H1 (cell line): ENCODE measurements at regions not wholly inside any gene's neighbourhood (a gene's known extent, or its start where the extent isn't known, plus 50 kb on each side); places are given as distances from the start of the nearest gene placed in this dataset.

Source experiments
- CTCF ChIA-PET: fragments of 300-600 bp; sonication (Branson Sonifier 250); formaldehyde crosslinking; loops from one replicate; lab custom pipeline; 2021; ENCODE audit not compliant: partially characterized antibody; lab: Charles Lee
- POLR2A ChIA-PET: fragments of 300-600 bp; sonication (Branson Sonifier 250); formaldehyde crosslinking; loops from one replicate; lab custom pipeline; 2021; ENCODE audit warnings: inconsistent platforms; ENCODE audit not compliant: partially characterized antibody; lab: Charles Lee
- DNase-seq, 2 experiments: peaks; one replicate each; pipeline versions ENCODE4 v3.0.0 to v3.0.0-alpha.2; 2010 to 2022; ENCODE audit warnings: low spot score in 2 of 2, low read depth in 1 of 2, mixed read lengths in 1 of 2
- FAIRE-seq: peaks from 2 replicates; lab custom pipeline; 2011; peaks lifted over from hg19 to GRCh38; lab: Jason Lieb, UNC
- H2AFZ ChIP-seq: 2 replicates; pipeline ENCODE4 v1.8.1; 2012; ENCODE audit warnings: low read length, inconsistent platforms
- H2AK5ac ChIP-seq: 2 replicates; pipeline ENCODE4 v1.6.1; 2013; ENCODE audit warnings: low read depth, low read length
- H2BK120ac ChIP-seq: replicated peaks from 2 replicates; pipeline ENCODE3; 2013; ENCODE audit warnings: low read depth, low read length, inconsistent platforms
- H2BK12ac ChIP-seq: 2 replicates; pipeline ENCODE4 v1.6.1; 2013; ENCODE audit warnings: low read depth, low read length
- H2BK15ac ChIP-seq: 2 replicates; pipeline ENCODE4 v1.6.1; 2013; ENCODE audit warnings: low read length
- H2BK20ac ChIP-seq: 2 replicates; pipeline ENCODE4 v1.6.1; 2013; ENCODE audit warnings: low read length
- H2BK5ac ChIP-seq: 2 replicates; pipeline ENCODE4 v1.6.1; 2013; ENCODE audit warnings: low read depth, low read length
- H3K14ac ChIP-seq: 2 replicates; pipeline ENCODE4 v1.6.1; 2013; ENCODE audit warnings: inconsistent platforms; ENCODE audit not compliant: insufficient read length
- H3K18ac ChIP-seq: 2 replicates; pipeline ENCODE4 v1.6.1; 2013; ENCODE audit warnings: low read length; ENCODE audit errors: extremely low read depth
- H3K23ac ChIP-seq: 2 replicates; pipeline ENCODE4 v1.6.1; 2013; ENCODE audit warnings: inconsistent platforms; ENCODE audit not compliant: insufficient read length
- H3K23me2 ChIP-seq: 2 replicates; pipeline ENCODE4 v1.6.1; 2013; ENCODE audit warnings: low read depth, low read length
- H3K27ac ChIP-seq: 2 replicates; pipeline ENCODE4 v1.6.1; 2011; ENCODE audit warnings: low read depth, low read length, inconsistent platforms
- H3K27me3 ChIP-seq, 4 experiments: replicated peaks in 1 of 4; 1 replicate in 1 of 4; 2 replicates in 3 of 4; pipeline versions ENCODE4 v1.6.1 to v1.8.1; 2011 to 2013; ENCODE audit warnings: low read length in 3 of 4, mild to moderate bottlenecking in 3 of 4, inconsistent platforms in 2 of 4, mixed read lengths in 2 of 4, moderate library complexity in 1 of 4; ENCODE audit not compliant: control insufficient read depth in 3 of 4, insufficient read depth in 3 of 4; ENCODE audit errors: extremely low read depth in 1 of 4
- H3K36me3 ChIP-seq, 4 experiments: 2 replicates each; pipeline versions ENCODE4 v1.6.1 to v1.8.1; 2011 to 2013; ENCODE audit warnings: mild to moderate bottlenecking in 4 of 4, low read length in 3 of 4, moderate library complexity in 2 of 4, control low read depth in 1 of 4, inconsistent platforms in 1 of 4; ENCODE audit not compliant: insufficient read depth in 4 of 4, control insufficient read depth in 2 of 4
- H3K4ac ChIP-seq: replicated peaks from 2 replicates; pipeline ENCODE3; 2013; ENCODE audit warnings: low read length, low read depth, mixed read lengths, inconsistent platforms; ENCODE audit not compliant: insufficient read length
- H3K4me1 ChIP-seq, 4 experiments: replicated peaks in 1 of 4; 1 replicate in 1 of 4; 2 replicates in 3 of 4; pipeline versions ENCODE4 v1.6.1 to v1.8.1; 2011 to 2013; ENCODE audit warnings: low read length in 3 of 4, inconsistent platforms in 2 of 4, mixed read lengths in 1 of 4; ENCODE audit not compliant: insufficient read depth in 4 of 4, control insufficient read depth in 3 of 4
- H3K4me2 ChIP-seq, 2 experiments: 2 replicates each; pipeline versions ENCODE4 v1.6.1 to v1.8.1; 2011 to 2013; ENCODE audit warnings: low read depth in 2 of 2, low read length in 2 of 2, control low read depth in 1 of 2, inconsistent platforms in 1 of 2, mild to moderate bottlenecking in 1 of 2; ENCODE audit not compliant: insufficient read depth in 1 of 2
- H3K4me3 ChIP-seq, 4 experiments: fragments of 200-600, 300-600 bp in 1 of 4; sonication (generic), shearing (Covaris generic), sonication (Bioruptor Twin) in 1 of 4; 2 replicates each; pipeline versions ENCODE4 v1.5.1 to v1.8.1; 2011 to 2016; ENCODE audit warnings: low read length in 4 of 4, low read depth in 3 of 4, control low read depth in 2 of 4, inconsistent platforms in 2 of 4, mild to moderate bottlenecking in 2 of 4, mixed read lengths in 1 of 4, moderate library complexity in 1 of 4; ENCODE audit not compliant: insufficient read depth in 2 of 4; ENCODE audit errors: extremely low read depth in 1 of 4
- H3K56ac ChIP-seq: replicated peaks from 2 replicates; pipeline ENCODE3; 2013; ENCODE audit warnings: low read depth, mild to moderate bottlenecking, mixed read lengths, low read length, inconsistent platforms; ENCODE audit not compliant: insufficient read length
- H3K79me1 ChIP-seq: 2 replicates; pipeline ENCODE4 v1.6.1; 2013; ENCODE audit warnings: low read depth, low read length, control low read depth
- H3K79me2 ChIP-seq, 2 experiments: 2 replicates each; pipeline versions ENCODE4 v1.6.1 to v1.8.1; 2012 to 2013; ENCODE audit warnings: low read length in 2 of 2, mild to moderate bottlenecking in 2 of 2, inconsistent platforms in 1 of 2; ENCODE audit not compliant: insufficient read depth in 2 of 2, control insufficient read depth in 1 of 2
- H3K9ac ChIP-seq, 4 experiments: replicated peaks in 1 of 4; 1 replicate in 1 of 4; 2 replicates in 3 of 4; pipeline versions ENCODE4 v1.6.1 to v1.8.1; 2011 to 2013; ENCODE audit warnings: low read depth in 3 of 4, low read length in 3 of 4, control low read depth in 2 of 4, mild to moderate bottlenecking in 2 of 4, moderate library complexity in 2 of 4, inconsistent platforms in 1 of 4; ENCODE audit errors: extremely low read depth in 1 of 4
- H3K9me3 ChIP-seq, 2 experiments: 2 replicates each; pipeline versions ENCODE4 v1.6.1 to v1.8.1; 2012 to 2013; ENCODE audit warnings: mild to moderate bottlenecking in 2 of 2, moderate library complexity in 2 of 2, control low read depth in 1 of 2, inconsistent platforms in 1 of 2, low read depth in 1 of 2, low read length in 1 of 2, mixed read lengths in 1 of 2; ENCODE audit not compliant: insufficient read depth in 2 of 2
- H4K20me1 ChIP-seq, 2 experiments: replicated peaks in 1 of 2; 2 replicates each; pipeline versions ENCODE3 to v1.8.1; 2011 to 2013; ENCODE audit warnings: inconsistent platforms in 2 of 2, low read length in 2 of 2, mild to moderate bottlenecking in 1 of 2; ENCODE audit not compliant: insufficient read depth in 2 of 2, control insufficient read depth in 1 of 2
- H4K5ac ChIP-seq: 2 replicates; pipeline ENCODE4 v1.6.1; 2013; ENCODE audit warnings: low read length, low read depth, mixed read lengths, inconsistent platforms; ENCODE audit not compliant: insufficient read length
- H4K8ac ChIP-seq: 2 replicates; pipeline ENCODE4 v1.8.0; 2013; ENCODE audit warnings: mild to moderate bottlenecking, moderate library complexity, low read length, inconsistent platforms; ENCODE audit not compliant: insufficient read depth; ENCODE audit errors: extremely low read depth
- H4K91ac ChIP-seq: replicated peaks from 2 replicates; pipeline ENCODE3; 2013; ENCODE audit warnings: low read length, mixed read lengths, inconsistent platforms; ENCODE audit not compliant: insufficient read length
- ASH2L ChIP-seq: fragments of 200-600, 300-600 bp; sonication (generic); IDR thresholded peaks from one replicate; pipeline ENCODE4 v1.7.1; 2017; ENCODE audit warnings: low read length
- BCL11A ChIP-seq, 2 experiments: IDR thresholded peaks; one replicate each; pipeline ENCODE4 v1.6.1; 2011; ENCODE audit warnings: low read depth in 2 of 2, low read length in 2 of 2, mild to moderate bottlenecking in 2 of 2
- CREB1 ChIP-seq: IDR thresholded peaks from 2 replicates; pipeline ENCODE4 v1.6.1; 2012; ENCODE audit warnings: inconsistent platforms
- CTBP2 ChIP-seq: IDR thresholded peaks from 2 replicates; pipeline ENCODE4 v1.7.0; 2011; ENCODE audit warnings: borderline replicate concordance, mild to moderate bottlenecking, moderate library complexity, mixed read lengths, low read length; ENCODE audit not compliant: insufficient read depth, insufficient read length
- FOSL1 ChIP-seq: IDR thresholded peaks from 2 replicates; pipeline ENCODE4 v1.6.1; 2011; ENCODE audit warnings: mild to moderate bottlenecking, low read depth, low read length, moderate library complexity; ENCODE audit not compliant: insufficient read depth
- KDM4A ChIP-seq: IDR thresholded peaks from one replicate; pipeline ENCODE4 v1.7.1; 2012; ENCODE audit warnings: low read depth, mild to moderate bottlenecking, moderate library complexity, low read length, inconsistent platforms; ENCODE audit not compliant: severe bottlenecking
- NANOG ChIP-seq: IDR thresholded peaks from 2 replicates; pipeline ENCODE4 v1.6.1; 2011; ENCODE audit warnings: low read length, low read depth, mild to moderate bottlenecking, inconsistent platforms; ENCODE audit not compliant: insufficient read depth, poor library complexity, severe bottlenecking
- NRF1 ChIP-seq: IDR thresholded peaks from 2 replicates; pipeline ENCODE4 v1.6.1; 2011; ENCODE audit warnings: mild to moderate bottlenecking, low read depth, low read length, improper control_type of control experiment
- POLR2A ChIP-seq, 2 experiments: IDR thresholded peaks; 1 replicate in 1 of 2; 2 replicates in 1 of 2; pipeline ENCODE4 v1.6.1; 2011; ENCODE audit warnings: low read depth in 2 of 2, low read length in 2 of 2, mild to moderate bottlenecking in 2 of 2; ENCODE audit errors: control extremely low read depth in 1 of 2
- RFX5 ChIP-seq: IDR thresholded peaks from 2 replicates; pipeline ENCODE4 v1.6.1; 2011; ENCODE audit warnings: low read depth, low read length, improper control_type of control experiment, borderline replicate concordance
- SIN3A ChIP-seq, 2 experiments: IDR thresholded peaks in 1 of 2; conservative IDR thresholded peaks in 1 of 2; 2 replicates each; pipeline ENCODE4 v1.6.1; 2011 to 2012; ENCODE audit warnings: low read length in 2 of 2, improper control_type of control experiment in 1 of 2, low read depth in 1 of 2, mild to moderate bottlenecking in 1 of 2
- TF ChIP-seq, protein P1 (sequence below), 3 experiments: IDR thresholded peaks; 1 replicate in 2 of 3; 2 replicates in 1 of 3; pipeline versions ENCODE4 v1.5.1 to v1.6.1; 2011; ENCODE audit warnings: low read length in 3 of 3, mild to moderate bottlenecking in 3 of 3, inconsistent platforms in 2 of 3, low read depth in 1 of 3, moderate library complexity in 1 of 3; ENCODE audit not compliant: insufficient read depth in 1 of 3; ENCODE audit errors: control extremely low read depth in 1 of 3
- TF ChIP-seq, protein P2 (sequence below): IDR thresholded peaks from 2 replicates; pipeline ENCODE4 v1.6.1; 2011; ENCODE audit warnings: low read depth, mild to moderate bottlenecking, low read length; ENCODE audit not compliant: insufficient read depth

DNA sequence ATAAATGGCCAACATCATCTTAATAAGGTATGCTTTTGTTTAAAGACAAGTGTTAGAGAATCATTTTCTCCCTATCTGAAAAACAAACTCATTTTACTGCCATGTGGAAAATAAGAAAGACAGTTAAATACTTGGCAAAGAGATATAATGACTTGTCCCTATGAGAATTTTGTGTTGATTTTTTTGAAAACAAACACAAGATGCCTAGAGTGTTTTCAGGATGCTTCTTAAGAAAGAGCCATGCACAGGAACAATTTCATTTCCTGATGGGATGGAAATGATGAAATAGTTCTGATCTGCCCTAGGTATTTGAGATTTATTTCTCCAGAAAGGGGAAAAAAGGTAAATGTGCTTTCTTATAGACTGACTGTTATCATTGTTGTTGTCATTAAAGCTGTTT lies 237.5 kb upstream of the GNAI1 start:
- H3K4me1 ChIP-seq, result no peaks in the 10 kb centered on the region
- no peak overlapping the region for H3K4ac ChIP-seq
- DNase-seq (no peak), FAIRE-seq (no peak)
- no peak overlapping the region for H2BK20ac ChIP-seq
- H3K56ac ChIP-seq, result no peak overlapping the region
- POLR2A ChIA-PET, result no interaction called here
- H3K14ac ChIP-seq, result no peak overlapping the region
- no peak overlapping the region for H4K5ac ChIP-seq
- H3K23ac ChIP-seq, result no peak overlapping the region
- H3K27ac ChIP-seq, result no peak overlapping the region
- H3K18ac ChIP-seq, result no peak overlapping the region
- no peak overlapping the region for H2BK12ac ChIP-seq
- H3K27me3 ChIP-seq, result no peaks in the 10 kb centered on the region
- H3K9ac ChIP-seq, result no peak overlapping the region
- no peaks in the 10 kb centered on the region for H3K23me2 ChIP-seq
- no peaks in the 10 kb centered on the region for H3K79me2 ChIP-seq
- no peak overlapping the region for H4K8ac ChIP-seq
- H3K4me2 ChIP-seq, result no peak overlapping the region
- no peaks in the 10 kb centered on the region for H3K79me1 ChIP-seq
- no peaks in the 10 kb centered on the region for H4K20me1 ChIP-seq
- H2BK15ac ChIP-seq, result no peak overlapping the region
- H4K91ac ChIP-seq, result no peak overlapping the region
- no peaks in the 10 kb centered on the region for H3K36me3 ChIP-seq
- no peak overlapping the region for H2BK120ac ChIP-seq
- no peak overlapping the region for H3K4me3 ChIP-seq
- H2AFZ ChIP-seq, result no peak overlapping the region
- H2BK5ac ChIP-seq, result no peak overlapping the region
- CTCF ChIA-PET, result interaction anchor here (0.9 kb wide), 1 partner anchor 32 kb away, joined by 4 read pairs; no protein-coding TSS in a partner anchor
- H2AK5ac ChIP-seq, result no peak overlapping the region
- H3K9me3 ChIP-seq, result no peaks in the 10 kb centered on the region
- TF ChIP-seq, protein P1, sequence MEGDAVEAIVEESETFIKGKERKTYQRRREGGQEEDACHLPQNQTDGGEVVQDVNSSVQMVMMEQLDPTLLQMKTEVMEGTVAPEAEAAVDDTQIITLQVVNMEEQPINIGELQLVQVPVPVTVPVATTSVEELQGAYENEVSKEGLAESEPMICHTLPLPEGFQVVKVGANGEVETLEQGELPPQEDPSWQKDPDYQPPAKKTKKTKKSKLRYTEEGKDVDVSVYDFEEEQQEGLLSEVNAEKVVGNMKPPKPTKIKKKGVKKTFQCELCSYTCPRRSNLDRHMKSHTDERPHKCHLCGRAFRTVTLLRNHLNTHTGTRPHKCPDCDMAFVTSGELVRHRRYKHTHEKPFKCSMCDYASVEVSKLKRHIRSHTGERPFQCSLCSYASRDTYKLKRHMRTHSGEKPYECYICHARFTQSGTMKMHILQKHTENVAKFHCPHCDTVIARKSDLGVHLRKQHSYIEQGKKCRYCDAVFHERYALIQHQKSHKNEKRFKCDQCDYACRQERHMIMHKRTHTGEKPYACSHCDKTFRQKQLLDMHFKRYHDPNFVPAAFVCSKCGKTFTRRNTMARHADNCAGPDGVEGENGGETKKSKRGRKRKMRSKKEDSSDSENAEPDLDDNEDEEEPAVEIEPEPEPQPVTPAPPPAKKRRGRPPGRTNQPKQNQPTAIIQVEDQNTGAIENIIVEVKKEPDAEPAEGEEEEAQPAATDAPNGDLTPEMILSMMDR (IDR thresholded peaks at IDR 0.05; ENCODE audit: control extremely low read depth in 1 of 3, insufficient read depth in 1 of 3, low read depth in 1 of 3, low read length in 3 of 3), result no peak
- TF ChIP-seq NRF1 (no peak), CREB1 (no peak), NANOG (no peak), BCL11A (IDR thresholded peaks at IDR 0.05; ENCODE audit: low read depth in 2 of 2, low read length in 2 of 2) (no peak), SIN3A (conservative IDR thresholded peaks at IDR 0.05 in 1 of 2, IDR thresholded peaks at IDR 0.05 in 1 of 2; ENCODE audit: low read depth in 1 of 2, low read length in 2 of 2) (no peak), RFX5 (no peak), FOSL1 (no peak), KDM4A (no peak), POLR2A (IDR thresholded peaks at IDR 0.05; ENCODE audit: control extremely low read depth in 1 of 2, low read depth in 2 of 2, low read length in 2 of 2) (no peak), CTBP2 (no peak), ASH2L (no peak)
- TF ChIP-seq, protein P2, sequence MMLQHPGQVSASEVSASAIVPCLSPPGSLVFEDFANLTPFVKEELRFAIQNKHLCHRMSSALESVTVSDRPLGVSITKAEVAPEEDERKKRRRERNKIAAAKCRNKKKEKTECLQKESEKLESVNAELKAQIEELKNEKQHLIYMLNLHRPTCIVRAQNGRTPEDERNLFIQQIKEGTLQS, result no peak
